ENCODE measurements at regions not wholly inside any gene's neighbourhood (a gene's known extent, or its start where the extent isn't known, plus 50 kb on each side); places are given as distances from the start of the nearest gene placed in this dataset.

DNA sequence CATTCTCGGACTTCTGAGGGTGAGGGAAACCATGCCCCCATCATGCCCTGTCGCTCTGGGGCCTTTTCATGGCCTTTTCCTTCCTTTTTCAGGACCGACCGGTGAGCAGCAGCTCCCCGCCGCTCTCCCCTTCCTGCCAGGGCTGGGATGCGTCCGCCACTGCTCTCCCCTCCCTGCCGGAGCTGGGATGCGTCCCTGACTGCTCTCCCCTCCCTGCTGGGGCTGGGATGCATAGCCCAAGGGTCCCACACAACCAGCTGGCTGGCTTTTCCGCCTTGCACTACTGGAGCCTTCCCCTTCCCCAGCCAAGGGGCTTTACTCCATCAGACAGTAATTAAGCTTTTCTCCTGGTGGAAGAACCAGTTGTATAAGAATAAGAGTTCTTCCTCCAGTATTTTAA lies 129.7 kb upstream of the COBL start:
- TF ChIP-seq, protein P1, sequence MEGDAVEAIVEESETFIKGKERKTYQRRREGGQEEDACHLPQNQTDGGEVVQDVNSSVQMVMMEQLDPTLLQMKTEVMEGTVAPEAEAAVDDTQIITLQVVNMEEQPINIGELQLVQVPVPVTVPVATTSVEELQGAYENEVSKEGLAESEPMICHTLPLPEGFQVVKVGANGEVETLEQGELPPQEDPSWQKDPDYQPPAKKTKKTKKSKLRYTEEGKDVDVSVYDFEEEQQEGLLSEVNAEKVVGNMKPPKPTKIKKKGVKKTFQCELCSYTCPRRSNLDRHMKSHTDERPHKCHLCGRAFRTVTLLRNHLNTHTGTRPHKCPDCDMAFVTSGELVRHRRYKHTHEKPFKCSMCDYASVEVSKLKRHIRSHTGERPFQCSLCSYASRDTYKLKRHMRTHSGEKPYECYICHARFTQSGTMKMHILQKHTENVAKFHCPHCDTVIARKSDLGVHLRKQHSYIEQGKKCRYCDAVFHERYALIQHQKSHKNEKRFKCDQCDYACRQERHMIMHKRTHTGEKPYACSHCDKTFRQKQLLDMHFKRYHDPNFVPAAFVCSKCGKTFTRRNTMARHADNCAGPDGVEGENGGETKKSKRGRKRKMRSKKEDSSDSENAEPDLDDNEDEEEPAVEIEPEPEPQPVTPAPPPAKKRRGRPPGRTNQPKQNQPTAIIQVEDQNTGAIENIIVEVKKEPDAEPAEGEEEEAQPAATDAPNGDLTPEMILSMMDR (IDR thresholded peaks at IDR 0.05; ENCODE audit: insufficient read depth, low read length, poor library complexity, severe bottlenecking) = no peak
- no peak for TF ChIP-seq EZH2phosphoT487 (conservative IDR thresholded peaks at IDR 0.05; ENCODE audit: low read length)
